Stomach smooth muscle (tissue), 2 donors: ENCODE measurements at regions not wholly inside any gene's neighbourhood (a gene's known extent, or its start where the extent isn't known, plus 50 kb on each side); places are given as distances from the start of the nearest gene placed in this dataset.

Experiments used
- H3K27ac ChIP-seq: one replicate; pipeline ENCODE4 v1.7.0; 2013; ENCODE audit warnings: mild to moderate bottlenecking, low read length, inconsistent platforms
- H3K27me3 ChIP-seq, 2 donors: one replicate each; pipeline ENCODE4 v1.7.0; 2013; ENCODE audit warnings: low read length in 2 of 2; ENCODE audit not compliant: insufficient read depth in 2 of 2, control insufficient read depth in 1 of 2
- H3K36me3 ChIP-seq, 2 donors: one replicate each; pipeline ENCODE4 v1.7.0; 2013; ENCODE audit warnings: low read length in 2 of 2; ENCODE audit not compliant: control insufficient read depth in 2 of 2, insufficient read depth in 2 of 2
- H3K4me1 ChIP-seq: one replicate; pipeline ENCODE4 v1.7.0; 2013; ENCODE audit warnings: low read length; ENCODE audit not compliant: control insufficient read depth, insufficient read depth
- H3K4me3 ChIP-seq, 2 donors: one replicate each; pipeline ENCODE4 v1.7.0; 2013; ENCODE audit warnings: low read length in 2 of 2
- H3K9ac ChIP-seq, 2 donors: one replicate each; pipeline ENCODE4 v1.7.0; 2013; ENCODE audit warnings: low read length in 2 of 2, mild to moderate bottlenecking in 1 of 2
- H3K9me3 ChIP-seq, 2 donors: one replicate each; pipeline ENCODE4 v1.7.0; 2013; ENCODE audit warnings: low read length in 2 of 2; ENCODE audit not compliant: control insufficient read depth in 2 of 2
- donor health status: healthy.
- donor health status: Pancreatic carcinoma.

DNA sequence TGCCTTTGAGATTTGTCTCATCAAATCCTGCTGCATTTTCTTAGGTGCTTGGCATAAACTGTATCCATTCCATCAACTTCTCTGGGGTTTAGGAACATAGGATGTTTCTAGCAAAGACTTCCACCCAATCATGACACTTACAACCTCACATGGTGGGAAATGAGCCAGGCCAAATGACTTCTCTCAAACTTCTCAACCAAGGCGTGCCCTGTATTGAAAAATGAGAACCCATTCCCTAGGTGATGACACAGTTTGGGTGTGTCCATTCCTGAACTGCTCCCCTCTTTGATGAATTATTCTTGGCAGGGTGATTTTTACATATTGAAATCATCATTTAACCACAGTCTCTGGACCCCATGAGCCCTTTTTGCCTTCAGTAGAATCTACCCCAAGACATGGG, 161.1 kb downstream of the EN1 start:
- H3K27me3 ChIP-seq, result peaks cover 0 to 2% of the 10 kb centered on the region in 2 donors
- no peak overlapping the region for H3K27ac ChIP-seq
- peaks cover 2 to 4% of the 10 kb centered on the region in 2 donors for H3K9me3 ChIP-seq
- H3K4me1 ChIP-seq, result no peaks in the 10 kb centered on the region
- no peak overlapping the region for H3K9ac ChIP-seq
- no peak overlapping the region for H3K4me3 ChIP-seq
- no peaks in the 10 kb centered on the region for H3K36me3 ChIP-seq

DNA sequence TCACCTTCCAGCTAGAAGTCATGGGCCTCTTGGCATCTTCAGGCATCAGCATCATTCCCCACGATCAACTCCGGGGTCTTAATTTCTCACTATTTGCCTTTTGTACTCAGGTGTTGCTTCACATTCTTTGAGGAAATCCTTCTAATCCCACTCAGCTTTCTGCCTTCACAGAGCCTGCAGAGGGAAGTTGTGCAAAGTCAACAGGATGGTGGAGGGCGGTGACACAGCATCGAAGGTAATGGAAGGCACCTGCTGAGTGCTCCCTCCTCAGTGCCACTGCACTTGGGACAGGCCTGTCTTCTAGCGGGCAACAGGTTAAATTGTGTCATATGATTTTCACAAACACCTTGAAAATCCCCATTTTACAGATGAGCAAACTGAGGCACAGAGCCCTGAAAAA, 164.0 kb downstream of the EN1 start:
- Histone ChIP-seq H3K9ac (no peak overlapping the region), H3K9me3 (no peaks in the 10 kb centered on the region), H3K4me3 (no peak overlapping the region), H3K4me1 (no peaks in the 10 kb centered on the region), H3K27ac (no peak overlapping the region), H3K36me3 (no peaks in the 10 kb centered on the region), H3K27me3 (peaks cover 0 to 2% of the 10 kb centered on the region in 2 donors)

DNA sequence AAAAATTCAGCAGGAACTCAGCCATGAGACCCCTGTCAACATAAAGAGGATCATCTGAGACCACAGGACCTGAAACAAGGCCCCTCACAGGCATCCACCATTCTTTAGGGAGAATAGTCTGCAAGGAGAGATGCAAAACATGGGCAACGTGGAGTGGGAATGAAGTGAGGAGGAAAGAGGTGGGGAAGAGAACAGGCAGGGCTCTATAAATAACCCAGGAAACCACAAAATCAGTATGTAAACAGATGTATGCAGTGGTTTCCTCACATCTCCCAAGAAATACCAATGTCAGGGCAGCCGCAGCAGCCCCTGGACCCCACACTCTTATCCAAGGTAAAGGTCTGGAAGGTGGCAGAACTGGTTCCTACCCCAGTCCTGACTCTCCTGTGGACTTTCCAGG, 168.5 kb downstream of the EN1 start:
- Histone ChIP-seq H3K27me3 (no peaks in the 10 kb centered on the region), H3K4me3 (no peak overlapping the region), H3K27ac (no peak overlapping the region), H3K4me1 (no peaks in the 10 kb centered on the region), H3K9ac (no peak overlapping the region), H3K9me3 (no peaks in the 10 kb centered on the region), H3K36me3 (no peaks in the 10 kb centered on the region)

DNA sequence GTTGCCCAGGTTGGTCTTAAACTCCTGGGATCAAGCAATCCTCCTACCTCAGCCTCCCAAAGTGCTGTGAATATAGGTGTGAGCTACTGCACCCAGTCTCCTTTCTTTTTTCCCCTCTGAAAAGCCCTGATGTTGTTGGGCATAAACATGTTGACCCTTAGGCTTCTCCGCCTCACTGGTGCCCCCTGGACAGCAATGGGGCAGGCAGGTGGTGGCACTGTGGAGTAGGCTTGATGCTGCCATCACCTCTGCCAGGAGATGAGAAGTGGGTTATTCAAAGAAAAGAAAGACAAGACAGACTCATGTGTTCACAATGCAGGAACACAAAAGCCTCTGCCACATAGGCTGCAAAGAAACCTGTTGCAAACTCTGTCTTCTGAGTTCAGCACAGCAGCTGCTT, 169.9 kb downstream of the EN1 start:
- Histone ChIP-seq H3K36me3 (no peaks in the 10 kb centered on the region), H3K9ac (no peak overlapping the region), H3K4me3 (no peak overlapping the region)

DNA sequence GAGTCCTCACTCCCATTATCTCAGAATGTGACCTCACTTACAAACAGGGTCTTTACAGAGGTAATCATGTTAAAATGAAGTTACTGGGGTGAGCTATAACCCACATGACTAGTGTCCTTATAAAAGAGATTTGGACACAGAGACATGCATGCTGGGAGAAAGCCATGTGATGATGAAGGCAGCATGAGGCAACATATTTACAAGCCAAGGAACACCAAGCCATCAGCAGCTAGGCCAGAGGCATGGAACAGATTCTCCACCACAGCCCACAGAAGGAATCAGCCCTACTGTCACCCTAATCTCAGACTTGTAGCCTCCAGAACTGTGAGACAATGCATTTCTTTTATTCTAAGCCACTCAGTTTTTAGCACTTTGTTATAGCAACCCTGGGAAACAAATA, 171.9 kb downstream of the EN1 start:
- no peaks in the 10 kb centered on the region for H3K36me3 ChIP-seq
- H3K4me1 ChIP-seq, result no peaks in the 10 kb centered on the region
- H3K9ac ChIP-seq, result no peak overlapping the region
- H3K9me3 ChIP-seq, result no peaks in the 10 kb centered on the region
- H3K4me3 ChIP-seq, result no peak overlapping the region
- peaks cover 0 to 3% of the 10 kb centered on the region in 2 donors for H3K27me3 ChIP-seq
- no peak overlapping the region for H3K27ac ChIP-seq

More for the DNA sequence above, 169.9 kb downstream of the EN1 start:
- peaks cover 0 to 3% of the 10 kb centered on the region in 2 donors for H3K27me3 ChIP-seq
- no peaks in the 10 kb centered on the region for H3K9me3 ChIP-seq
- no peak overlapping the region for H3K27ac ChIP-seq
- H3K4me1 ChIP-seq, result no peaks in the 10 kb centered on the region

DNA sequence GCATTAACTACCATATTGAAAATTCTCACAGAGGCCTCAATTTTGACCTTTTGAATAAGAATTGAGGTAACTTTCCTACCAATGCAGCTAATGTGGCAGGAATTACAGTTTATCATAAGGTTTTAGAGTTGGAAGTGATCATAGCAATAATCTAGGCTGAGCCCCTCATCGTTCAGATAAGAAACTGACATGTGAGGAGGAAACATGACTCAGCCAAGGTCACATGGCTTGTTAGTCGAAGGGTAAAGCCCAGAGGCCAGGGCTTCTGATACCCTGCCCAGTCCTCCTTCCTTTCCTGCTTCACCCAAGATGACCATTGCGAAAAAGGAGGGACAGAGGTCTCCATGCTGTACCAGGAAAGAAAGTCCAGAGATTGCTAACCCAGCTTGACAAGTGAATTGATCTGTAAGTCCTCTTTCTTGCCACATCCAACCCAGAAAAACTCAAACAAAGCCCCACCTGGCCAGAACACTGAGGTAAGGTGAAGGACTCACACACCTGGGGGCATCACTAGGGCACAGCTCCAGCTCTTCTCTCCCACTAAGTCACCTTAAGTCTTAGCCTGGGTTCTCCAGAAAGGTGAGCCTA, 174.8 kb downstream of the EN1 start:
- Histone ChIP-seq H3K4me3 (no peak overlapping the region), H3K27ac (no peak overlapping the region), H3K9ac (no peak overlapping the region), H3K36me3 (no peaks in the 10 kb centered on the region), H3K4me1 (peaks cover 3% of the 10 kb centered on the region), H3K9me3 (no peaks in the 10 kb centered on the region), H3K27me3 (peaks cover 0 to 3% of the 10 kb centered on the region in 2 donors)

DNA sequence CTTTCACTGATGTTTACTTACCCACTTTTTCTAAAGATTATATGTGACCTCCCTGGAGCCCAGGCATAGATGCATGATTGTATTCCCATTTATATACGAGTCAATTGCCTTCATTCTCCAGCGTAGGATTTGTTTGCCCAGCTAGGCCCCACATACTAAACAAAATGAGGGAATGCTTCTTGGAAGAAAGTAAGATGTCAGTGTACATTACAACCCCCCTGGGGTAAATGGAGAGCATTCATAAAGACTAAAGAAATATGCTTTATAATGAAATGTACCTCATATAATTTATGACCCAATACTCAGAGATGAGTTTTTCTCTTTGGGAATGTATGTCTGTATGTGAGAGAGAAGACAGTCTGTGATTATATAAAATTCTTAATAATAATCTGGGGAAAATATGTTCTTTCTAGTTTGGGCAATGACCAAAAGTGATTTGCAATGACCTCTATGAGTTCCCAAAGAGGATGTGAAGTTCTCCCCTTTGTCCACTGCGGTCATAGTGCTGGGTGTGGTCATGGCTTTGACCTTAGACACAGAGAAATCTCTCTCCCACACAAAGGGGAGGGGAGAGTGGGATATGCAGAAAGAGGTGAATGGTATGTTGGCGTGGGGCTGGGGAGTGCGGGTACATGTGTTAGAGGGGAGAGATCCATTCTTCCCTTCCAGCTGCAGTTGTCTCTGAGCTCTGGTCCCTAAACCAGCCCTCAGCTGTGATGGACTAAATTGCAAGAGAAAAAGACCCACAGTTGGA, 175.6 kb downstream of the EN1 start:
- Histone ChIP-seq H3K9me3 (no peaks in the 10 kb centered on the region), H3K27ac (no peak overlapping the region), H3K27me3 (peaks cover 0 to 3% of the 10 kb centered on the region in 2 donors), H3K9ac (no peak overlapping the region), H3K4me1 (peaks cover 3% of the 10 kb centered on the region), H3K4me3 (no peak overlapping the region), H3K36me3 (no peaks in the 10 kb centered on the region)

DNA sequence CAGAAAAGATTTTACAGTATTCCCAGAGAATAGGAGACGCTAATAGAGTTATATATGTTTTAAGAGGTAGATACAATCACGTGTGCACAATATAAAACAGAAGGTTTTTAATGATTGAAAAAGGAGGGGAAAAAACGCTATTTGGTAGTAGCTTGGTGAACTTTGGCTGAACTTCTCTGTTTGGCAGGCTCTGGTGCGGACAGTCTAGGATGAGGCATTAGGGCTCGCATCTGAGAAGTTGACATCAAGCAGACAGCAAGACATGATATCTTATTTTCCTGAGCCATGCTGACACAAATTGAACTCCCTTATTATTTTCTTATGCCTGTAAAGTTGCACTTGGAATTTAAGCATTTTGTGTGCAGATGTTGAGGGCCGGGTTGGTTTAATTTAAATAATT, 176.6 kb downstream of the EN1 start:
- H3K27ac ChIP-seq, result no peak overlapping the region
- no peaks in the 10 kb centered on the region for H3K36me3 ChIP-seq
- H3K9me3 ChIP-seq, result no peaks in the 10 kb centered on the region
- H3K9ac ChIP-seq, result no peak overlapping the region
- H3K4me3 ChIP-seq, result no peak overlapping the region
- H3K4me1 ChIP-seq, result peaks cover 3% of the 10 kb centered on the region
- H3K27me3 ChIP-seq, result peaks cover 0 to 3% of the 10 kb centered on the region in 2 donors

DNA sequence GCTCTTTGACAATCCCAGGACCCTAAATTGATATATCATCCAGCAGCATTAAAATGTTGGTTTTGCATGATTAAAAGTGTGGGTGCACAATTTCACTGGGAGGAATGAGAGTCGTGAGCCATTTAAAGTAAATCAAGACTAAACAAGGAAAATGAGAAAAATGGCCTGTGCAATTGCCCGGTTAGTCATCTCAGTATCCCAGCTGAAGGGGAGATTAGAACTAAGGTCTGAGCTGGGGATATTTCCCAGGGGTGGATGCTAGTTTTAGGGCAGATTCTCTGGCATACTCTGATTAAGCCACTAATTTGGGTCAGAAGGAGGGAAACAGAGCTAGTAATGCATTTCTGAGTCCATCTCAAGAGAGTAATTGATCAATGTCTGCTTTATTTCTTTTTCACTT, 177.2 kb downstream of the EN1 start:
- Histone ChIP-seq H3K27me3 (peaks cover 0 to 3% of the 10 kb centered on the region in 2 donors), H3K9ac (no peak overlapping the region), H3K36me3 (no peaks in the 10 kb centered on the region), H3K27ac (no peak overlapping the region), H3K4me1 (peaks cover 3% of the 10 kb centered on the region), H3K9me3 (no peaks in the 10 kb centered on the region), H3K4me3 (no peak overlapping the region)

DNA sequence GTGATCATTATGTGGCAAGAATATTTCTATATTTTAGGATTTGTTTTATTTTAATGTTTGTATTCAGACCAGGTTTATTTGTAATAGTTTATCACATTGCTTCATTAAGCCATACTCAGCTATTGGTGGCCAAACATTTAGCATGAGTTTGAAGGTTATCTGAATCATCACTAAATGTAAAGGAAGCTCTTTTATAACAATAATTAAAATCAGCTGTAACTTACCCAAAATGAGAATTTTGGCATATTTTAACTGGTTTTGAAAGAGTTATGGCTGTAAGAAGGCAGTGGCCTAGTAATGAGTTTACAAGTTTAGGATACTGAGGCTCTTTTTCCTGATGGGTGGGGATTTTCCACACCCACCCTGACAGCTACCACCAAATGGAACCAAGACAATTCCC, 177.8 kb downstream of the EN1 start:
- Histone ChIP-seq H3K4me1 (peaks cover 3% of the 10 kb centered on the region), H3K9me3 (no peaks in the 10 kb centered on the region), H3K9ac (no peak overlapping the region), H3K27me3 (peaks cover 0 to 3% of the 10 kb centered on the region in 2 donors), H3K4me3 (no peak overlapping the region), H3K36me3 (no peaks in the 10 kb centered on the region), H3K27ac (no peak overlapping the region)
